H9 (cell line): ENCODE measurements at regions not wholly inside any gene's neighbourhood (a gene's known extent, or its start where the extent isn't known, plus 50 kb on each side); places are given as distances from the start of the nearest gene placed in this dataset.

ENCODE experiments used
- DNase-seq: peaks from one replicate; pipeline ENCODE4 v3.0.0-alpha.2; 2017
- H2AFZ ChIP-seq: one replicate; pipeline ENCODE4 v1.6.1; 2013; ENCODE audit warnings: mild to moderate bottlenecking, low read length, control low read depth, moderate library complexity
- H2AK5ac ChIP-seq: 2 replicates; pipeline ENCODE4 v1.6.1; 2013; ENCODE audit warnings: low read length, control low read depth, mixed read lengths; ENCODE audit not compliant: insufficient read length
- H2BK120ac ChIP-seq: one replicate; pipeline ENCODE4 v1.6.1; 2013; ENCODE audit warnings: low read depth, mild to moderate bottlenecking, low read length, control low read depth, inconsistent platforms; ENCODE audit not compliant: poor library complexity, severe bottlenecking
- H2BK12ac ChIP-seq: 2 replicates; pipeline ENCODE4 v1.6.1; 2013; ENCODE audit warnings: low read length, control low read depth, mixed read lengths, low read depth; ENCODE audit not compliant: insufficient read length
- H2BK15ac ChIP-seq: 2 replicates; pipeline ENCODE4 v1.6.1; 2013; ENCODE audit warnings: low read depth, low read length, control low read depth
- H2BK20ac ChIP-seq: one replicate; pipeline ENCODE4 v1.6.1; 2013; ENCODE audit warnings: low read depth, mild to moderate bottlenecking, low read length, control low read depth, inconsistent platforms; ENCODE audit not compliant: poor library complexity, severe bottlenecking
- H2BK5ac ChIP-seq: 2 replicates; pipeline ENCODE4 v1.6.1; 2013; ENCODE audit warnings: low read length, control low read depth, mixed read lengths; ENCODE audit not compliant: insufficient read length
- H3K14ac ChIP-seq: 2 replicates; pipeline ENCODE4 v1.6.1; 2013; ENCODE audit warnings: low read length, control low read depth; ENCODE audit not compliant: insufficient read depth
- H3K18ac ChIP-seq: 2 replicates; pipeline ENCODE4 v1.6.1; 2013; ENCODE audit warnings: low read depth, mild to moderate bottlenecking, mixed read lengths, low read length, control low read depth; ENCODE audit not compliant: insufficient read length
- H3K23ac ChIP-seq: 2 replicates; pipeline ENCODE4 v1.6.1; 2013; ENCODE audit warnings: low read length, control low read depth, mixed read lengths, low read depth; ENCODE audit not compliant: insufficient read length
- H3K23me2 ChIP-seq: 2 replicates; pipeline ENCODE4 v1.6.1; 2013; ENCODE audit warnings: low read depth, mild to moderate bottlenecking, mixed read lengths, low read length, control low read depth; ENCODE audit not compliant: insufficient read length, poor library complexity, severe bottlenecking
- H3K27ac ChIP-seq: 2 replicates; pipeline ENCODE4 v1.5.1; 2013; ENCODE audit warnings: low read length, control low read depth, mixed read lengths, low read depth; ENCODE audit not compliant: insufficient read length
- H3K27me3 ChIP-seq: 2 replicates; pipeline ENCODE4 v1.6.1; 2013; ENCODE audit warnings: low read length, control low read depth, inconsistent platforms; ENCODE audit not compliant: insufficient read depth
- H3K4ac ChIP-seq: 2 replicates; pipeline ENCODE4 v1.6.1; 2013; ENCODE audit warnings: low read depth, mild to moderate bottlenecking, control low read depth, inconsistent platforms, low read length, moderate library complexity
- H3K4me1 ChIP-seq: 2 replicates; pipeline ENCODE4 v1.6.1; 2013; ENCODE audit warnings: low read length, control low read depth, inconsistent platforms; ENCODE audit not compliant: insufficient read depth
- H3K4me2 ChIP-seq: 2 replicates; pipeline ENCODE4 v1.6.1; 2013; ENCODE audit warnings: low read length, control low read depth, mixed read lengths; ENCODE audit not compliant: insufficient read length, insufficient read depth
- H3K56ac ChIP-seq: 2 replicates; pipeline ENCODE4 v1.6.1; 2013; ENCODE audit warnings: low read depth, mild to moderate bottlenecking, mixed read lengths, low read length, control low read depth; ENCODE audit not compliant: insufficient read length
- H3K79me1 ChIP-seq: 2 replicates; pipeline ENCODE4 v1.6.1; 2013; ENCODE audit warnings: low read depth, mild to moderate bottlenecking, moderate library complexity, low read length, control low read depth, inconsistent platforms; ENCODE audit not compliant: insufficient read depth, poor library complexity, severe bottlenecking
- H3K79me2 ChIP-seq: 2 replicates; pipeline ENCODE4 v1.6.1; 2013; ENCODE audit warnings: low read length, control low read depth, inconsistent platforms; ENCODE audit not compliant: insufficient read depth
- H3K9ac ChIP-seq: 2 replicates; pipeline ENCODE4 v1.6.1; 2013; ENCODE audit warnings: low read length, control low read depth, mixed read lengths; ENCODE audit not compliant: insufficient read length; ENCODE audit errors: extremely low read depth
- H3K9me3 ChIP-seq: one replicate; pipeline ENCODE4 v1.6.1; 2013; ENCODE audit warnings: low read depth, low read length, inconsistent platforms; ENCODE audit not compliant: control insufficient read depth
- H3T11ph ChIP-seq: one replicate; pipeline ENCODE4 v1.6.1; 2013; ENCODE audit warnings: mild to moderate bottlenecking, low read length, control low read depth, inconsistent platforms
- H4K20me1 ChIP-seq: one replicate; pipeline ENCODE4 v1.6.1; 2013; ENCODE audit not compliant: control insufficient read depth, insufficient read length, insufficient read depth
- H4K5ac ChIP-seq: 2 replicates; pipeline ENCODE4 v1.6.1; 2013; ENCODE audit warnings: low read depth, mild to moderate bottlenecking, mixed read lengths, low read length, control low read depth; ENCODE audit not compliant: insufficient read length
- H4K8ac ChIP-seq: replicated peaks from 2 replicates; pipeline ENCODE4 v1.6.1; 2013; ENCODE audit warnings: low read length, control low read depth, mixed read lengths, low read depth; ENCODE audit not compliant: insufficient read length
- H4K91ac ChIP-seq: 2 replicates; pipeline ENCODE4 v1.6.1; 2013; ENCODE audit warnings: low read depth, mild to moderate bottlenecking, moderate library complexity, mixed read lengths, low read length, control low read depth; ENCODE audit not compliant: insufficient read length
- H3K27ac Mint-ChIP-seq, 3 experiments: 2 replicates in 2 of 3; 3 replicates in 1 of 3; pipeline ENCODE4 v1.8.0; 2020 to 2021; ENCODE audit warnings: mixed read lengths in 3 of 3, mild to moderate bottlenecking in 1 of 3, moderate library complexity in 1 of 3
- H3K27me3 Mint-ChIP-seq: 2 replicates; pipeline ENCODE4 v1.8.0; 2021; ENCODE audit warnings: low read depth, mild to moderate bottlenecking, moderate library complexity, mixed read lengths
- H3K36me3 Mint-ChIP-seq, 3 experiments: 2 replicates in 2 of 3; 3 replicates in 1 of 3; pipeline ENCODE4 v1.8.0; 2020 to 2021; ENCODE audit warnings: low read depth in 3 of 3, mixed read lengths in 3 of 3; ENCODE audit not compliant: insufficient read depth in 1 of 3
- H3K4me1 Mint-ChIP-seq, 2 experiments: 2 replicates each; pipeline ENCODE4 v1.8.0; 2020; ENCODE audit warnings: mixed read lengths in 2 of 2
- H3K4me3 Mint-ChIP-seq, 2 experiments: 2 replicates in 1 of 2; 3 replicates in 1 of 2; pipeline ENCODE4 v1.8.0; 2020 to 2021; ENCODE audit warnings: mild to moderate bottlenecking in 2 of 2, mixed read lengths in 2 of 2, moderate library complexity in 1 of 2
- H3K9me3 Mint-ChIP-seq, 2 experiments: 2 replicates in 1 of 2; 3 replicates in 1 of 2; pipeline ENCODE4 v1.8.0; 2020; ENCODE audit warnings: mild to moderate bottlenecking in 2 of 2, mixed read lengths in 2 of 2, moderate library complexity in 1 of 2
- CTCF ChIP-seq: fragments of 200-600 bp; sonication (generic); conservative IDR thresholded peaks from 3 replicates; pipeline ENCODE4 v1.8.0; 2021; ENCODE audit warnings: antibody characterized with exemption, mild to moderate bottlenecking

- no peak overlapping the region for H3K9ac ChIP-seq
- no peak overlapping the region for H2BK15ac ChIP-seq
- no peak overlapping the region for H3K14ac ChIP-seq
- no peak overlapping the region for H3K18ac ChIP-seq
- no peaks in the 10 kb centered on the region for H3K23me2 ChIP-seq
- H3K9me3 Mint-ChIP-seq: peaks cover 3 to 4% of the 10 kb centered on the region in 2 experiments; a peak in 3 of 5 replicates
- H4K8ac ChIP-seq: no peak overlapping the region
- no peak overlapping the region for H2AFZ ChIP-seq
- H4K20me1 ChIP-seq: no peaks in the 10 kb centered on the region
- no peaks in the 10 kb centered on the region for H3K27me3 Mint-ChIP-seq
- H2AK5ac ChIP-seq: no peak overlapping the region
- peaks cover 0 to 5% (median 0%) of the 10 kb centered on the region in 3 experiments; a peak in 3 of 7 replicates for H3K36me3 Mint-ChIP-seq
- no peak overlapping the region for H3K27ac ChIP-seq
- H3K9me3 ChIP-seq: no peaks in the 10 kb centered on the region
- no peak overlapping the region for H3K23ac ChIP-seq
- TF ChIP-seq CTCF: no peak
- H3K79me1 ChIP-seq: no peaks in the 10 kb centered on the region
- H3K79me2 ChIP-seq: no peaks in the 10 kb centered on the region
- no peak overlapping the region for H2BK20ac ChIP-seq
- H3K56ac ChIP-seq: no peak overlapping the region
- H3K4me1 Mint-ChIP-seq: no peaks in the 10 kb centered on the region
- no peak overlapping the region for H4K91ac ChIP-seq
- no peak overlapping the region for H3K27ac Mint-ChIP-seq
- H4K5ac ChIP-seq: no peak overlapping the region
- H2BK12ac ChIP-seq: no peak overlapping the region
- no peak overlapping the region for H3K4me3 Mint-ChIP-seq
- no peak overlapping the region for H3K4ac ChIP-seq
- H3K27me3 ChIP-seq: no peaks in the 10 kb centered on the region
- no peak for DNase-seq
- no peak overlapping the region for H3K4me2 ChIP-seq
- no peak overlapping the region for H2BK5ac ChIP-seq
- H3T11ph ChIP-seq: no peak overlapping the region
- H3K4me1 ChIP-seq: no peaks in the 10 kb centered on the region
- H2BK120ac ChIP-seq: no peak overlapping the region
These were observed 88.9 kb downstream of the TFAP2B start for GRCh38 chr6:50907565-50907964.
